Trophoblast cell (in vitro differentiated cells and primary cell): ENCODE measurements at regions not wholly inside any gene's neighbourhood (a gene's known extent, or its start where the extent isn't known, plus 50 kb on each side); places are given as distances from the start of the nearest gene placed in this dataset.

Experiments used
- DNase-seq, 2 donors: peaks; one replicate each; pipeline ENCODE4 v3.0.0-alpha.2; 2016
- H2AFZ ChIP-seq: 2 replicates; pipeline ENCODE4 v1.6.1; 2013; ENCODE audit warnings: low read length, moderate library complexity, mild to moderate bottlenecking; ENCODE audit not compliant: insufficient read depth, poor library complexity
- H2AK5ac ChIP-seq: 2 replicates; pipeline ENCODE4 v1.6.1; 2013; ENCODE audit warnings: mild to moderate bottlenecking, low read length
- H2BK120ac ChIP-seq: 2 replicates; pipeline ENCODE4 v1.6.1; 2013; ENCODE audit warnings: low read length, mild to moderate bottlenecking, moderate library complexity; ENCODE audit not compliant: insufficient read depth, poor library complexity
- H2BK12ac ChIP-seq: 2 replicates; pipeline ENCODE4 v1.6.1; 2013; ENCODE audit warnings: mild to moderate bottlenecking, low read length, moderate library complexity
- H2BK5ac ChIP-seq: 2 replicates; pipeline ENCODE4 v1.6.1; 2013; ENCODE audit warnings: low read length, low read depth, moderate library complexity, mild to moderate bottlenecking; ENCODE audit not compliant: poor library complexity
- H3K14ac ChIP-seq: 2 replicates; pipeline ENCODE4 v1.6.1; 2013; ENCODE audit warnings: mild to moderate bottlenecking, low read length
- H3K18ac ChIP-seq: 2 replicates; pipeline ENCODE4 v1.6.1; 2013; ENCODE audit warnings: mild to moderate bottlenecking, low read length
- H3K23ac ChIP-seq: 2 replicates; pipeline ENCODE4 v1.6.1; 2013; ENCODE audit warnings: low read length
- H3K27ac ChIP-seq: 2 replicates; pipeline ENCODE4 v1.5.1; 2013; ENCODE audit warnings: low read depth, mild to moderate bottlenecking, inconsistent platforms, low read length, moderate library complexity
- H3K27me3 ChIP-seq: 2 replicates; pipeline ENCODE4 v1.6.1; 2013; ENCODE audit warnings: inconsistent platforms, mild to moderate bottlenecking, low read length, moderate library complexity; ENCODE audit not compliant: insufficient read depth
- H3K36me3 ChIP-seq, 2 experiments: 1 replicate in 1 of 2; 2 replicates in 1 of 2; pipeline ENCODE4 v1.6.1; 2013; ENCODE audit warnings: low read length in 2 of 2, mild to moderate bottlenecking in 2 of 2, moderate library complexity in 1 of 2; ENCODE audit not compliant: insufficient read depth in 2 of 2, control insufficient read depth in 1 of 2
- H3K4ac ChIP-seq: 2 replicates; pipeline ENCODE4 v1.6.1; 2013; ENCODE audit warnings: low read depth, mild to moderate bottlenecking, low read length, moderate library complexity
- H3K4me1 ChIP-seq, 2 experiments: 1 replicate in 1 of 2; 2 replicates in 1 of 2; pipeline ENCODE4 v1.6.1; 2013; ENCODE audit warnings: low read length in 2 of 2, mild to moderate bottlenecking in 2 of 2, moderate library complexity in 1 of 2; ENCODE audit not compliant: insufficient read depth in 2 of 2, control insufficient read depth in 1 of 2
- H3K4me2 ChIP-seq: 2 replicates; pipeline ENCODE4 v1.6.1; 2013; ENCODE audit warnings: inconsistent platforms, mild to moderate bottlenecking, low read length, moderate library complexity
- H3K4me3 ChIP-seq: 2 replicates; pipeline ENCODE4 v1.5.1; 2013; ENCODE audit warnings: mild to moderate bottlenecking, low read depth, low read length, inconsistent platforms
- H3K79me1 ChIP-seq: one replicate; pipeline ENCODE4 v1.6.1; 2013; ENCODE audit warnings: low read length
- H3K79me2 ChIP-seq: 2 replicates; pipeline ENCODE4 v1.6.1; 2013; ENCODE audit warnings: low read length, mild to moderate bottlenecking; ENCODE audit not compliant: control insufficient read depth, insufficient read depth, poor library complexity
- H3K9ac ChIP-seq: 2 replicates; pipeline ENCODE4 v1.6.1; 2013; ENCODE audit warnings: mild to moderate bottlenecking, low read length
- H3K9me3 ChIP-seq: 2 replicates; pipeline ENCODE4 v1.6.1; 2013; ENCODE audit warnings: low read depth, mild to moderate bottlenecking, control low read depth, inconsistent platforms, low read length; ENCODE audit not compliant: insufficient read depth
- H4K12ac ChIP-seq: 2 replicates; pipeline ENCODE4 v1.6.1; 2013; ENCODE audit warnings: low read depth, mild to moderate bottlenecking, low read length, moderate library complexity
- H4K8ac ChIP-seq: 2 replicates; pipeline ENCODE4 v1.6.1; 2013; ENCODE audit warnings: low read depth, mild to moderate bottlenecking, low read length, moderate library complexity
- H4K91ac ChIP-seq: one replicate; pipeline ENCODE4 v1.6.1; 2013; ENCODE audit warnings: low read depth, mild to moderate bottlenecking, low read length, moderate library complexity
- WGBS: extraction: QIAGEN DNeasy Blood & Tissue Kit; methylation state at CpG from one replicate; pipeline ENCODE4 v1.1.7; 2013; ENCODE audit warnings: missing lambda C conversion rate; ENCODE audit not compliant: insufficient read length, insufficient coverage; ENCODE audit errors: extremely low coverage; 5-methylcytosine and 5-hydroxymethylcytosine counted together

- H3K79me1 ChIP-seq = no peaks in the 10 kb centered on the region
- H2BK12ac ChIP-seq = no peak overlapping the region
- no peak overlapping the region for H3K27ac ChIP-seq
- DNase-seq = no peak
- H2BK5ac ChIP-seq = no peak overlapping the region
- no peak overlapping the region for H3K4ac ChIP-seq
- no peaks in the 10 kb centered on the region for H3K27me3 ChIP-seq
- no peak overlapping the region for H3K14ac ChIP-seq
- no peak overlapping the region for H3K9ac ChIP-seq
- no peak overlapping the region for H4K91ac ChIP-seq
- no peak overlapping the region for H2BK120ac ChIP-seq
- no peak overlapping the region for H4K12ac ChIP-seq
- no peak overlapping the region for H3K18ac ChIP-seq
- no peak overlapping the region for H4K8ac ChIP-seq
- H3K4me3 ChIP-seq = no peak overlapping the region
- WGBS = no CpG with 5 or more reads among the region's 19 CpGs
- no peak overlapping the region for H2AFZ ChIP-seq
- peaks cover 10% of the 10 kb centered on the region for H3K9me3 ChIP-seq
- H3K4me1 ChIP-seq = no peaks in the 10 kb centered on the region
- H2AK5ac ChIP-seq = no peak overlapping the region
- no peak overlapping the region for H3K23ac ChIP-seq
- no peaks in the 10 kb centered on the region for H3K36me3 ChIP-seq
- no peaks in the 10 kb centered on the region for H3K79me2 ChIP-seq
- no peak overlapping the region for H3K4me2 ChIP-seq
Measured at GRCh38 chr16:86210403-86211193, 299.7 kb upstream of the FOXF1 start.

- no CpG with 5 or more reads among the region's 5 CpGs for WGBS
- H3K9ac ChIP-seq = no peak overlapping the region
- no peak overlapping the region for H3K27ac ChIP-seq
- no peak overlapping the region for H4K8ac ChIP-seq
- no peak overlapping the region for H2BK12ac ChIP-seq
- no peak overlapping the region for H3K23ac ChIP-seq
- no peaks in the 10 kb centered on the region for H3K4me1 ChIP-seq
- no peak overlapping the region for H3K18ac ChIP-seq
- no peak overlapping the region for H2BK120ac ChIP-seq
- no peak overlapping the region for H4K91ac ChIP-seq
- no peak for DNase-seq
- no peak overlapping the region for H2AK5ac ChIP-seq
- H3K36me3 ChIP-seq = no peaks in the 10 kb centered on the region
- no peak overlapping the region for H4K12ac ChIP-seq
- no peaks in the 10 kb centered on the region for H3K79me1 ChIP-seq
- H3K4me3 ChIP-seq = no peak overlapping the region
- no peaks in the 10 kb centered on the region for H3K27me3 ChIP-seq
- no peak overlapping the region for H2BK5ac ChIP-seq
- H3K4me2 ChIP-seq = no peak overlapping the region
- no peak overlapping the region for H3K4ac ChIP-seq
- peaks cover 10% of the 10 kb centered on the region for H3K9me3 ChIP-seq
- H3K79me2 ChIP-seq = no peaks in the 10 kb centered on the region
- no peak overlapping the region for H2AFZ ChIP-seq
- H3K14ac ChIP-seq = no peak overlapping the region
Measured at GRCh38 chr16:86211265-86211664, 299.1 kb upstream of the FOXF1 start.

- Histone ChIP-seq H3K27ac (no peak overlapping the region), H2BK120ac (no peak overlapping the region), H3K9me3 (peaks cover 10% of the 10 kb centered on the region), H3K4me2 (no peak overlapping the region), H3K79me1 (no peaks in the 10 kb centered on the region), H3K4me3 (no peak overlapping the region), H3K27me3 (no peaks in the 10 kb centered on the region), H3K14ac (no peak overlapping the region), H4K91ac (no peak overlapping the region), H4K8ac (no peak overlapping the region), H3K4ac (no peak overlapping the region), H3K4me1 (no peaks in the 10 kb centered on the region), H2BK12ac (no peak overlapping the region), H3K9ac (no peak overlapping the region), H3K79me2 (no peaks in the 10 kb centered on the region), H2BK5ac (no peak overlapping the region), H3K36me3 (no peaks in the 10 kb centered on the region), H3K23ac (no peak overlapping the region), H4K12ac (no peak overlapping the region), H2AK5ac (no peak overlapping the region), H2AFZ (no peak overlapping the region), H3K18ac (no peak overlapping the region)
- no peak for DNase-seq
- WGBS = no CpG with 5 or more reads among the region's 6 CpGs
Measured at GRCh38 chr16:86211800-86212199, 298.5 kb upstream of the FOXF1 start.

GRCh38 chr16:86212706-86213436 lies 297.5 kb upstream of the FOXF1 start:
- Histone ChIP-seq H2BK120ac (no peak overlapping the region), H2BK12ac (no peak overlapping the region), H4K12ac (no peak overlapping the region), H3K4me1 (no peaks in the 10 kb centered on the region), H3K4ac (no peak overlapping the region), H3K4me3 (peak overlapping the region; percentile 3), H3K36me3 (no peaks in the 10 kb centered on the region), H4K8ac (no peak overlapping the region), H3K9me3 (peaks cover 10% of the 10 kb centered on the region), H3K79me2 (no peaks in the 10 kb centered on the region), H3K27ac (no peak overlapping the region), H2BK5ac (no peak overlapping the region), H3K9ac (no peak overlapping the region), H3K27me3 (no peaks in the 10 kb centered on the region), H3K4me2 (no peak overlapping the region), H2AFZ (no peak overlapping the region), H3K14ac (no peak overlapping the region), H3K18ac (no peak overlapping the region), H3K79me1 (no peaks in the 10 kb centered on the region), H2AK5ac (no peak overlapping the region), H3K23ac (no peak overlapping the region), H4K91ac (no peak overlapping the region)
- DNase-seq = no peak
- WGBS = no CpG with 5 or more reads among the region's 11 CpGs
